ENCODE measurements at regions not wholly inside any gene's neighbourhood (a gene's known extent, or its start where the extent isn't known, plus 50 kb on each side); places are given as distances from the start of the nearest gene placed in this dataset.
A peak's percentile ranks its signal among the peaks of the same experiment; 100 is the strongest.

GRCh38 chr3:193788189-193788991 lies 195.4 kb downstream of the OPA1 start:
- no peak overlapping the region for H3K18ac ChIP-seq (ENCODE audit: insufficient read length, low read depth, low read length)
- H4K91ac ChIP-seq (ENCODE audit: insufficient read length, low read depth, low read length), result no peak overlapping the region
- peak; percentile 93 for TF ChIP-seq CTCF (conservative IDR thresholded peaks at IDR 0.05)
- H3K27ac ChIP-seq (ENCODE audit: insufficient read length, low read depth, low read length), result no peak overlapping the region
- Mint-ChIP-seq H3K27ac (peak overlapping the region; percentile 36 to 68 (median 41); a peak in 2 of 7 replicates), H3K9me3 (peaks cover 0 to 2% of the 10 kb centered on the region in 2 experiments; a peak in 2 of 5 replicates), H3K4me1 (peaks cover 48 to 56% of the 10 kb centered on the region in 2 experiments), H3K27me3 (ENCODE audit: low read depth) (peaks cover 68% of the 10 kb centered on the region), H3K36me3 (ENCODE audit: insufficient read depth in 1 of 3, low read depth in 3 of 3) (no peaks in the 10 kb centered on the region; a peak in 1 of 7 replicates), H3K4me3 (no peak overlapping the region)
- peaks cover 9% of the 10 kb centered on the region; the same call in 1 of the 2 replicates for H3K4me1 ChIP-seq (ENCODE audit: insufficient read depth, low read length)
- peak; percentile 84 for DNase-seq
- no peak overlapping the region for H2BK5ac ChIP-seq (ENCODE audit: insufficient read length, low read length)
- no peaks in the 10 kb centered on the region for H3K79me2 ChIP-seq (ENCODE audit: insufficient read depth, low read length)
- peaks cover 6% of the 10 kb centered on the region; the same call in 1 of the 2 replicates for H3K27me3 ChIP-seq (ENCODE audit: insufficient read depth, low read length)
- no peak overlapping the region for H2BK12ac ChIP-seq (ENCODE audit: insufficient read length, low read depth, low read length)
- H4K20me1 ChIP-seq (ENCODE audit: control insufficient read depth, insufficient read depth, insufficient read length), result no peaks in the 10 kb centered on the region
- no peak overlapping the region for H3K4me2 ChIP-seq (ENCODE audit: insufficient read depth, insufficient read length, low read length)
- no peak overlapping the region for H3K56ac ChIP-seq (ENCODE audit: insufficient read length, low read depth, low read length)
- H2BK120ac ChIP-seq (ENCODE audit: low read depth, low read length, poor library complexity, severe bottlenecking), result no peak overlapping the region
- no peaks in the 10 kb centered on the region for H3K9me3 ChIP-seq (ENCODE audit: control insufficient read depth, low read depth, low read length)
- H3K79me1 ChIP-seq (ENCODE audit: insufficient read depth, low read depth, low read length, poor library complexity, severe bottlenecking), result no peaks in the 10 kb centered on the region
- H3K4ac ChIP-seq (ENCODE audit: low read depth, low read length), result no peak overlapping the region
- no peak overlapping the region for H2BK15ac ChIP-seq (ENCODE audit: low read depth, low read length)
- no peak overlapping the region for H2BK20ac ChIP-seq (ENCODE audit: low read depth, low read length, poor library complexity, severe bottlenecking)
- no peak overlapping the region for H3K14ac ChIP-seq (ENCODE audit: insufficient read depth, low read length)
- H3K9ac ChIP-seq (ENCODE audit: extremely low read depth, insufficient read length, low read length), result no peak overlapping the region
- no peak overlapping the region for H2AFZ ChIP-seq (ENCODE audit: low read length)
- H4K5ac ChIP-seq (ENCODE audit: insufficient read length, low read depth, low read length), result no peak overlapping the region
- H4K8ac ChIP-seq (replicated peaks; ENCODE audit: insufficient read length, low read depth, low read length), result no peak overlapping the region
- WGBS (ENCODE audit: extremely low coverage, insufficient read length, low lambda C conversion rate), result no CpG with 5 or more reads among the region's 15 CpGs
- H3T11ph ChIP-seq (ENCODE audit: low read length), result no peak overlapping the region
- no peaks in the 10 kb centered on the region for H3K23me2 ChIP-seq (ENCODE audit: insufficient read length, low read depth, low read length, poor library complexity, severe bottlenecking)
- no peak overlapping the region for H2AK5ac ChIP-seq (ENCODE audit: insufficient read length, low read length)
- H3K23ac ChIP-seq (ENCODE audit: insufficient read length, low read depth, low read length), result no peak overlapping the region

Data from H9 (cell line).